MM.1S (cell line): ENCODE measurements at regions not wholly inside any gene's neighbourhood (a gene's known extent, or its start where the extent isn't known, plus 50 kb on each side); places are given as distances from the start of the nearest gene placed in this dataset.

ENCODE experiments used
- DNase-seq: peaks from one replicate; pipeline ENCODE4 v3.0.0-alpha.2; 2015
- H2AFZ ChIP-seq: fragments of 300-600 bp; sonication (generic); 2 replicates; pipeline ENCODE4 v1.6.0; 2016; ENCODE audit warnings: antibody characterized with exemption, low read length
- H3F3A ChIP-seq: fragments of 300-600 bp; sonication (generic); 2 replicates; pipeline ENCODE4 v1.6.1; 2016; ENCODE audit warnings: mild to moderate bottlenecking, antibody characterized with exemption, low read length, moderate library complexity, mixed read lengths; ENCODE audit not compliant: insufficient read depth
- H3K27ac ChIP-seq: fragments of 300-600 bp; sonication (generic); 2 replicates; pipeline ENCODE4 v1.5.1; 2016; ENCODE audit warnings: mild to moderate bottlenecking, low read length
- H3K27me3 ChIP-seq: fragments of 300-600 bp; sonication (generic); replicated peaks from 2 replicates; pipeline ENCODE4 v1.6.0; 2016; ENCODE audit warnings: low read length; ENCODE audit not compliant: insufficient read depth
- H3K36me3 ChIP-seq: fragments of 300-600 bp; sonication (generic); replicated peaks from 2 replicates; pipeline ENCODE4 v1.6.1; 2016; ENCODE audit warnings: mild to moderate bottlenecking, low read length, mixed read lengths; ENCODE audit not compliant: insufficient read depth
- H3K4me1 ChIP-seq: fragments of 300-600 bp; sonication (generic); 2 replicates; pipeline ENCODE4 v1.6.1; 2016; ENCODE audit warnings: low read length, mixed read lengths
- H3K4me2 ChIP-seq: fragments of 300-600 bp; sonication (generic); 2 replicates; pipeline ENCODE4 v1.6.0; 2016; ENCODE audit warnings: low read depth, low read length
- H3K4me3 ChIP-seq: fragments of 300-600 bp; sonication (generic); 2 replicates; pipeline ENCODE4 v1.5.1; 2016; ENCODE audit warnings: low read length, mixed read lengths
- H3K79me2 ChIP-seq: fragments of 300-600 bp; sonication (generic); 2 replicates; pipeline ENCODE4 v1.6.1; 2016; ENCODE audit warnings: mixed run types, low read length, mixed read lengths
- H3K9ac ChIP-seq: fragments of 300-600 bp; sonication (generic); 2 replicates; pipeline ENCODE4 v1.6.1; 2016; ENCODE audit warnings: low read length, mixed read lengths
- H3K9me2 ChIP-seq: fragments of 300-600 bp; sonication (generic); replicated peaks from 2 replicates; pipeline ENCODE4 v1.6.1; 2016; ENCODE audit warnings: mild to moderate bottlenecking, low read length, mixed read lengths; ENCODE audit not compliant: insufficient read depth
- H3K9me3 ChIP-seq: fragments of 300-600 bp; sonication (generic); replicated peaks from 2 replicates; pipeline ENCODE4 v1.6.1; 2016; ENCODE audit warnings: mild to moderate bottlenecking, low read length, mixed read lengths; ENCODE audit not compliant: insufficient read depth
- H4K20me1 ChIP-seq: fragments of 300-600 bp; sonication (generic); 2 replicates; pipeline ENCODE4 v1.6.1; 2016; ENCODE audit warnings: mild to moderate bottlenecking, low read length, moderate library complexity, mixed read lengths; ENCODE audit not compliant: insufficient read depth
- EZH2 ChIP-seq: fragments of 300-600 bp; sonication (generic); optimal IDR thresholded peaks from 2 replicates; pipeline ENCODE3; 2017; ENCODE audit warnings: low read depth, mild to moderate bottlenecking, antibody characterized with exemption, low read length, mixed read lengths
- EZH2phosphoT487 ChIP-seq: fragments of 300-600 bp; sonication (generic); IDR thresholded peaks from 2 replicates; pipeline ENCODE4 v1.6.1; 2018; ENCODE audit warnings: antibody characterized with exemption, low read length
- TF ChIP-seq, protein P1 (sequence below): fragments of 300-600 bp; sonication (generic); IDR thresholded peaks from 2 replicates; pipeline ENCODE4 v1.5.1; 2016; ENCODE audit warnings: antibody characterized with exemption, low read length, mixed read lengths

DNA sequence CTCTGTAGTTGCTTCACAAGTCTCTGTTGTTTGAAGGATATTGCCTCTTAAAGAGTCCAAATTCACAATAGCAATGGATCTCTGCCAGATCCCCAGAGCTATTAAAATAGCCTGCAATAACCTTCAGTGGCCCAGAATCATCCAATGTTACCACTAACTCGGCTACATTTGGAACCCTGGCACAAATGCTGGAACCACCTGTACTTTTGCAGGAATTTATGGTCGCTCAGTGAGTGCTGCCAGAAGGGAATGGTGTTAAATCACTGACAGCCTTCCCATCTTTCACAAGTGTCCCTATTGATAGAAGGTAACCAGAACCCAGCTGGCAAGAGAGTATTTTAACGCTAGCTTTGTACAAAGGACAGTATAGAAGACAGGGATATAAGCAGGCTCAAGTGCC is 298.8 kb upstream of the PLSCR5 start:
- Histone ChIP-seq H3F3A (no peaks in the 10 kb centered on the region), H2AFZ (no peak overlapping the region)
- no peak for TF ChIP-seq EZH2phosphoT487
- no peak for TF ChIP-seq EZH2
- TF ChIP-seq, protein P1, sequence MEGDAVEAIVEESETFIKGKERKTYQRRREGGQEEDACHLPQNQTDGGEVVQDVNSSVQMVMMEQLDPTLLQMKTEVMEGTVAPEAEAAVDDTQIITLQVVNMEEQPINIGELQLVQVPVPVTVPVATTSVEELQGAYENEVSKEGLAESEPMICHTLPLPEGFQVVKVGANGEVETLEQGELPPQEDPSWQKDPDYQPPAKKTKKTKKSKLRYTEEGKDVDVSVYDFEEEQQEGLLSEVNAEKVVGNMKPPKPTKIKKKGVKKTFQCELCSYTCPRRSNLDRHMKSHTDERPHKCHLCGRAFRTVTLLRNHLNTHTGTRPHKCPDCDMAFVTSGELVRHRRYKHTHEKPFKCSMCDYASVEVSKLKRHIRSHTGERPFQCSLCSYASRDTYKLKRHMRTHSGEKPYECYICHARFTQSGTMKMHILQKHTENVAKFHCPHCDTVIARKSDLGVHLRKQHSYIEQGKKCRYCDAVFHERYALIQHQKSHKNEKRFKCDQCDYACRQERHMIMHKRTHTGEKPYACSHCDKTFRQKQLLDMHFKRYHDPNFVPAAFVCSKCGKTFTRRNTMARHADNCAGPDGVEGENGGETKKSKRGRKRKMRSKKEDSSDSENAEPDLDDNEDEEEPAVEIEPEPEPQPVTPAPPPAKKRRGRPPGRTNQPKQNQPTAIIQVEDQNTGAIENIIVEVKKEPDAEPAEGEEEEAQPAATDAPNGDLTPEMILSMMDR, result no peak

DNA sequence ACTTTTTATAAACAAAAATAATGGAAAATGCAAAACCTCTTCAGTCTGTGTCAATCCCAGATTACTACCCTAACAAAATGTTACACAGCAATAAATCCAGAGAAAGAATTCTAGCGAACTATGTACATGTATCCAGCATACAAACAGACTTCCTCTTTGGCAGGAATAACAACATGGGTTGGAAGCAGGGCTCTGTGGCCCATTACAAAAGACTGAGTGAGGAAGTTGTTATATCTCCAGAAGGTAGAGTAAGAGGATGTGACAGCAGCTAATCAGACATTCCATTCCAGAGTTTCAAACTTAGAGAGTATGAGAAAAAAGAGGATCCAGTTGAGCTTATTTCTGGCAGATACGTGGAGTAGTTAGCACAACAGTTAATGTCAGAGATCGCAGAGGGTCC is 294.0 kb upstream of the PLSCR5 start:
- Histone ChIP-seq H3K27me3 (no peaks in the 10 kb centered on the region), H3K4me3 (no peak overlapping the region), H2AFZ (no peak overlapping the region), H3F3A (no peaks in the 10 kb centered on the region), H3K4me2 (no peak overlapping the region), H3K9ac (no peak overlapping the region), H4K20me1 (no peaks in the 10 kb centered on the region), H3K36me3 (no peaks in the 10 kb centered on the region), H3K4me1 (no peaks in the 10 kb centered on the region), H3K9me3 (no peaks in the 10 kb centered on the region), H3K79me2 (no peaks in the 10 kb centered on the region), H3K9me2 (no peaks in the 10 kb centered on the region), H3K27ac (no peak overlapping the region)
- no peak for DNase-seq
- no peak for TF ChIP-seq EZH2
- no peak for TF ChIP-seq EZH2phosphoT487
- TF ChIP-seq, protein P1, result no peak

More for the DNA sequence above, 298.8 kb upstream of the PLSCR5 start:
- H3K4me2 ChIP-seq, result no peak overlapping the region
- H3K9me2 ChIP-seq, result no peaks in the 10 kb centered on the region
- H4K20me1 ChIP-seq, result no peaks in the 10 kb centered on the region
- no peaks in the 10 kb centered on the region for H3K36me3 ChIP-seq
- H3K27me3 ChIP-seq, result no peaks in the 10 kb centered on the region
- no peaks in the 10 kb centered on the region for H3K4me1 ChIP-seq
- H3K9ac ChIP-seq, result no peak overlapping the region
- no peak for DNase-seq
- H3K79me2 ChIP-seq, result no peaks in the 10 kb centered on the region
- H3K27ac ChIP-seq, result no peak overlapping the region
- no peak overlapping the region for H3K4me3 ChIP-seq
- H3K9me3 ChIP-seq, result no peaks in the 10 kb centered on the region

DNA sequence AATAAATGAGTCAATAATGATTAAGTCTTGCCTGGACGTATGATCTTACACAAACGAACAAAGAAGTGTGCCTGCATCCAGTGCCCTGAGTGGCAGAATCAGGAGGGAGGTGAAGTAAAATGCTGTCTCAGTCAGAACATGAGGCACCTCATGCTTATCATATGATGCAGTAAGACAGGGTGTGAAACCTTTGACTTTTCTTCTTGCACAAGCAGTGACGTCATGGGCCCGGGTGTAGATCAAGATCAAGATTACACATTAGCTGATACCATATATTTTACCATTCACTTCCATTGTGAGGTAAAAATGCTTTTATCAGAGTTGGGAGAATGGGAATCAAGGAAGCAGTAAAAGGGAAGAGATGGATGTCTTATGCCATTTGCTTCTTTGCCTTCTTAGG is 291.6 kb upstream of the PLSCR5 start:
- no peak overlapping the region for H3K4me3 ChIP-seq
- no peaks in the 10 kb centered on the region for H3K36me3 ChIP-seq
- no peaks in the 10 kb centered on the region for H3K9me2 ChIP-seq
- DNase-seq, result no peak
- H3K4me2 ChIP-seq, result no peak overlapping the region
- H3K9me3 ChIP-seq, result no peaks in the 10 kb centered on the region
- H2AFZ ChIP-seq, result no peak overlapping the region
- no peaks in the 10 kb centered on the region for H4K20me1 ChIP-seq
- H3K79me2 ChIP-seq, result no peaks in the 10 kb centered on the region
- H3K27me3 ChIP-seq, result no peaks in the 10 kb centered on the region
- no peaks in the 10 kb centered on the region for H3K4me1 ChIP-seq
- H3K27ac ChIP-seq, result no peak overlapping the region
- no peak for TF ChIP-seq EZH2phosphoT487
- TF ChIP-seq EZH2, result no peak
- TF ChIP-seq, protein P1, result no peak
- no peak overlapping the region for H3K9ac ChIP-seq
- H3F3A ChIP-seq, result no peaks in the 10 kb centered on the region
